Stomach smooth muscle (tissue), 2 donors: ENCODE measurements at regions not wholly inside any gene's neighbourhood (a gene's known extent, or its start where the extent isn't known, plus 50 kb on each side); places are given as distances from the start of the nearest gene placed in this dataset.

Source experiments
- H3K27ac ChIP-seq: one replicate; pipeline ENCODE4 v1.7.0; 2013; ENCODE audit warnings: mild to moderate bottlenecking, low read length, inconsistent platforms
- H3K27me3 ChIP-seq, 2 donors: one replicate each; pipeline ENCODE4 v1.7.0; 2013; ENCODE audit warnings: low read length in 2 of 2; ENCODE audit not compliant: insufficient read depth in 2 of 2, control insufficient read depth in 1 of 2
- H3K36me3 ChIP-seq, 2 donors: one replicate each; pipeline ENCODE4 v1.7.0; 2013; ENCODE audit warnings: low read length in 2 of 2; ENCODE audit not compliant: control insufficient read depth in 2 of 2, insufficient read depth in 2 of 2
- H3K4me1 ChIP-seq: one replicate; pipeline ENCODE4 v1.7.0; 2013; ENCODE audit warnings: low read length; ENCODE audit not compliant: control insufficient read depth, insufficient read depth
- H3K4me3 ChIP-seq, 2 donors: one replicate each; pipeline ENCODE4 v1.7.0; 2013; ENCODE audit warnings: low read length in 2 of 2
- H3K9ac ChIP-seq, 2 donors: one replicate each; pipeline ENCODE4 v1.7.0; 2013; ENCODE audit warnings: low read length in 2 of 2, mild to moderate bottlenecking in 1 of 2
- H3K9me3 ChIP-seq, 2 donors: one replicate each; pipeline ENCODE4 v1.7.0; 2013; ENCODE audit warnings: low read length in 2 of 2; ENCODE audit not compliant: control insufficient read depth in 2 of 2
- donor health status: healthy.
- donor health status: Pancreatic carcinoma.

DNA sequence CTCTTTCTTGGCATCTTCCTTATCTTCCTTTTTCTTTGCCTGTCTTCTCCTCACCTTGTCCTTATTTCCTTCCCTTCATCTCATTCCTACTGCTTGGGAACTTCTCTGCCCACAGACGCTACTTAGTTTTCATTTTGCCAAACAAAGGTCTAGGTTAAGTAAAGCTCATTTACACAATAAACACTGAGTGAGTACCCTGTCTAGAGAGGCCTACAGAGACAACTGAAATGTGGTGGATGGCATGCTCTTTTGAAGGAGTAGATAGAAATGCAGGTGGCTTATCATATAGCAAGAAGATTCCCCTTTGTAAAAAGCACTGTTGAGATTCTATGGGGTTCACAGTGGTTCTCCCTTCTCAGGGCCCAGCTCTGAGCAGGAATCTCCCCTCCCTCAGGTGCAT, 319.0 kb downstream of the CNTN3 start:
- no peak overlapping the region for H3K4me3 ChIP-seq
- no peak overlapping the region for H3K9ac ChIP-seq
- no peaks in the 10 kb centered on the region for H3K27me3 ChIP-seq
- H3K4me1 ChIP-seq = no peaks in the 10 kb centered on the region
- H3K9me3 ChIP-seq = no peaks in the 10 kb centered on the region
- H3K27ac ChIP-seq = no peak overlapping the region
- no peaks in the 10 kb centered on the region for H3K36me3 ChIP-seq

DNA sequence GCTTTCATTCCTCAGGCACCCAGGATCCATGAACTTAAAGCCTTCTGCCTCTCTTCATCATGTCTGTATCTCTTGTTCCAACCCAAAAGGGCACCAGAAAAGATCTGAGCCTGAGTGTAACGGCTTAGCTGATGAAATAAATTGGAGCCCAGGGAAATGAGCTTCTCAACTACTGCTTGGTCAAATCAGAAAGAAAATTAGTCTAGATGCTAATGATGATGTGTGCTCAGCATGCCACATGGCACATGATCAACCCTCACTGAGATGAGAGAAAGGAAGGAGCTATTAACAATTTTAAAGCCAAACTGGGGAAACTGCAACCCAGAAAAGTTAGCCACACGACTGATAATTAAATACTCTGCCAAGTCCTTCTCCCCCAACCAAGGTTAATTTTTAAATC, 325.7 kb downstream of the CNTN3 start:
- Histone ChIP-seq H3K36me3 (no peaks in the 10 kb centered on the region), H3K27ac (no peak overlapping the region), H3K9ac (no peak overlapping the region), H3K9me3 (no peaks in the 10 kb centered on the region), H3K4me3 (no peak overlapping the region), H3K4me1 (no peaks in the 10 kb centered on the region), H3K27me3 (no peaks in the 10 kb centered on the region)

DNA sequence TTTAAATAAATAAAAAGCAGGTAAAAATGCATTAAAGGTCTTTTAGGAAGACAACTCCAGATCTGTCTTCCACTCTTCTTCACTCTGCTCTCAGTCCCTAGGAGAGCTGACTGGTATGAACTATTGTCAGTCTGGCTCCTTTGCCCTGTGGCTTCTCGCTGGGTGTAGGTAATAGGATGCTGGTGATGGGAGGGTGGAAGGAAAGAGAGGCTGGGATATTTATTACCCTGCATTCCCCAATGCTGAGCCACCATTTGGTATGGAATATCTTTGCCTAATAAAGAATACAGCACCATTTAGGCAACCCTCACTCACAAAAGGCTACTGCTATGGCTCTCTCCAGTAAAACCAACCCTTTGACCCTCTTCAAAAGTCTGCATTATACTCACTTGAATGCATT, 326.9 kb downstream of the CNTN3 start:
- Histone ChIP-seq H3K27me3 (no peaks in the 10 kb centered on the region), H3K27ac (no peak overlapping the region), H3K9me3 (no peaks in the 10 kb centered on the region), H3K9ac (no peak overlapping the region), H3K4me3 (no peak overlapping the region), H3K4me1 (no peaks in the 10 kb centered on the region), H3K36me3 (no peaks in the 10 kb centered on the region)

DNA sequence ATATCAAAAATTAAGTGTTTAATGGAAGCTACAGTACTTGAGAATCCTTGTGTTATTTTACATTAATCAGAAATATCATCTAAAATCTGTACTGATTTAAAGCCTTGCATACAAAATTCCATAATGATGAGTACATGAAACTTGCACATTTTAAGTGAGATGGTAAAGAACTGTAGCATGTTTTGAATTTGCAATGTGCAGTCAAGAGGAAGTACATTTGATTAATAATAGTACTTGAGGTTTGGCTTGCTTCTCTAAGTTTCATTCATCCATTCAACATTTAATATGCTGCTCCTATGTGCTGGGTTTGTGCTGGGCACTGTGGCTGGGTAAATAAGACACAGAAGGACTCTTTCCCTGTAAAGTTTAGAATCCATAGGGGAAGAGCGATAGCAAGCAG, 332.3 kb downstream of the CNTN3 start:
- no peak overlapping the region for H3K27ac ChIP-seq
- H3K9ac ChIP-seq = no peak overlapping the region
- no peaks in the 10 kb centered on the region for H3K27me3 ChIP-seq
- H3K4me1 ChIP-seq = no peaks in the 10 kb centered on the region
- no peaks in the 10 kb centered on the region for H3K9me3 ChIP-seq
- H3K36me3 ChIP-seq = no peaks in the 10 kb centered on the region
- H3K4me3 ChIP-seq = no peak overlapping the region

DNA sequence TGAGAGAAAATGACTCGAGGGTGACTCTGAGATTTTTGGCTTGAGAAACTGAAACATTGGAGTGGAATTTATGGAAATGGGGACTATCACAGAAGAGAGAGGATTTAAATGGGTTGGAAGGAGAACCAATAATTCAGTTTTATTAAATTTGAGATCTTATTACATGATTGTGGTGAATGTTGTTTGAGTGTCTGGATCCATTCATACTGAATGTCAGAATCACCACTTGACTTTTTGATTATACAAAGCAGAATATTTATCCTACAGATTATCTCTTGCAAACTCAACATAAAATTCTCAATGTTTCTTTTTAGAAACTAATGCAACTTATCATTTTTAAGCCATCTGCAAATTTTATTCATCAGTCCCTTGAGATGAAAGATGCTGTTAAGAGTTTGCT, 332.8 kb downstream of the CNTN3 start:
- H3K4me1 ChIP-seq = no peaks in the 10 kb centered on the region
- no peaks in the 10 kb centered on the region for H3K36me3 ChIP-seq
- no peak overlapping the region for H3K9ac ChIP-seq
- H3K27me3 ChIP-seq = no peaks in the 10 kb centered on the region
- no peak overlapping the region for H3K4me3 ChIP-seq
- H3K9me3 ChIP-seq = no peaks in the 10 kb centered on the region
- no peak overlapping the region for H3K27ac ChIP-seq

DNA sequence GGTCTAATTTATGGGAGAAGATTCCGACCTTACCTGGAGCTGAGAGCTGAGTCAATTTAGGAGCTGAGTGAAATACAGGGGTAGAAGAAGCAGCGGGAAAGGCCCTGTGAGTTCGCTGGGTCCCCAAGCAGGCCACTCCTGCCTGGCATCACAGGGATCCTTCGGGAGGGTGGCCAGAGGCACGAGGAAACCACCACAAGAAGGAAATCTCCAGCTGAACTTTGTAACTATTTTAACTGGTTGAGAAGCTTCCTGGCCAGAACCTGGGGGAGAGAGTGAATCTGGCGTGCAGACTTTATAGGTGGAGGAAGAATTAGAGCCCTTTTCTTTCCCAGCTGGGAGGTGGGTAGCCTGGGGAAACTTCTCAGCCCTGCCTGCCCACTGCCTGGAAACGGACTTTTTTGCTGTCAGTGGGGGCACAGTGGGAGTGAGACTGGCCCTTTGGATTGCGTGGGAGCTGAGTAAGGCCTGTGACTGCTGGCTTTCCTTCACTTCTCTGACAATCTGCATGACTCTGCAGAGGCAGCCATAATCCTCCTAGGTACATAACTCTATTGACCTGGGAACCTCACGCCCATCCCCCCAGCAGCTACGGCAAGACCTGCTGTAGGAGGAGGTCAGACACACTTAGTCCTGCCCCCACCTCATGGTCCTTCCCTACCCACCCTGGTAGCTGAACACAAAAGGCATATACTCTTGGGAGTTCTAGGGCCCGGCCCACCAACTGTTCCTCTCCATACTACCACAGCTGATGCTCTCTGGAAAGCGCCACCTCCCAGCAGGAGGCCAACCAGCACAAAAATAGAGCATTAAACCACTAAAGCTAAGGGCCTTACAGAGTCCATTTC, 340.7 kb downstream of the CNTN3 start:
- Histone ChIP-seq H3K27ac (no peak overlapping the region), H3K36me3 (no peaks in the 10 kb centered on the region), H3K4me3 (no peak overlapping the region), H3K9ac (no peak overlapping the region), H3K9me3 (no peaks in the 10 kb centered on the region), H3K4me1 (no peaks in the 10 kb centered on the region), H3K27me3 (no peaks in the 10 kb centered on the region)

DNA sequence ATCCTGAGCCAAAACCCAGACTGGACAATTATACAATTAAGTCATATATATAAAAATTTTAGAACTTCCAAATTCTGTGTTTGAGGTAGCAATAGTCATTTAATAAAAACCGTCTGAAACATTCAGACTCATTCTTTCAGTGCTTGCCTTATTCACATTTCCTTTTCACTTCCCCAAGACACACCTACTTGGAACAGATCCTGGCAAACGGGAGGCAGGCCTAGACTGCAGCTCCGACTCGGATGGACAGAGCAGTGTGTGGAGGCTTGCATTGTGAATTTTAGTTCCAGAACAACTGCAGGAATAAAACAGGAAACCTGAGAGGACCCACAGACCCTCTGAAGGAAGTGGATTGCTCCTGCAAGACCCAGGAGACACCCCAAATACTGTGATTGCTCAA, 341.4 kb downstream of the CNTN3 start:
- Histone ChIP-seq H3K27me3 (no peaks in the 10 kb centered on the region), H3K4me3 (no peak overlapping the region), H3K27ac (no peak overlapping the region), H3K4me1 (no peaks in the 10 kb centered on the region), H3K36me3 (no peaks in the 10 kb centered on the region), H3K9me3 (no peaks in the 10 kb centered on the region), H3K9ac (no peak overlapping the region)

DNA sequence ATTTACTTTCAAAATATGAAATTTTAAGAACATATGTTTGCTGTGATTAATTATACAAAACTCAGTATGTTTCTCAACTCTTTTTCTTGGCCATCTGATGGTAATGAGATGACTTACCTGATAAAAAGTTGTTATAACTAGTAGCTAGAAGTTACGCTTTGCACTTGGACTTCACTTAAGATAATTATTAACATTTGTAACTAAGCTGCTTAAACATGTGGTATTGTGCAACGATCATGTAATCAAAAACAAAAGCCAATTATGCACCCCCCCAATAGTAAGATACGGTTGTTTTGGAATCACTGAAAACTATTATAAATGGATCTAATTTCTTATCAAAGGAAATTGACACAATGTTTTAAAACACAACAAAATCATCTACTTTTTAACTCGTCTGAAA, 342.9 kb downstream of the CNTN3 start:
- Histone ChIP-seq H3K9ac (no peak overlapping the region), H3K4me3 (no peak overlapping the region), H3K27ac (no peak overlapping the region), H3K27me3 (no peaks in the 10 kb centered on the region), H3K9me3 (no peaks in the 10 kb centered on the region), H3K4me1 (no peaks in the 10 kb centered on the region), H3K36me3 (no peaks in the 10 kb centered on the region)

DNA sequence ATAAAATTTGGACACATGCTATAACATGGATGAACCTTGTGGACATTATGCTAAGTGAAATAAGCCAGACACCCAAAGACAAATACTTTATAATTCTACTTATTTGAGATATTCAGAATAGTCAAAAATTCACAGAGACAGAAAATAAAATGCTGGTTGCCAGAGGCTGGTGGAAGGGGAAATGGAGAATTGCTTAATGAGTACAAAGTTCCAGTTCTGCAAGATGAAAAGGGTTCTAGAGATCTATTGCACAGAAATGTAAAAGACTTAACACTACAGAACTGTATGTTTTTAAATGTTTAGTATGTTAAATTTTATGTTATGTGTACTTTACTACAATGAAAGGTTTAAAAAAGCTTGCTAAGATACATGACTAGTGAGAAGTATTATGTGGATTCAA, 344.8 kb downstream of the CNTN3 start:
- Histone ChIP-seq H3K27me3 (no peaks in the 10 kb centered on the region), H3K36me3 (no peaks in the 10 kb centered on the region), H3K4me1 (no peaks in the 10 kb centered on the region), H3K9ac (no peak overlapping the region), H3K9me3 (no peaks in the 10 kb centered on the region), H3K27ac (no peak overlapping the region), H3K4me3 (no peak overlapping the region)

DNA sequence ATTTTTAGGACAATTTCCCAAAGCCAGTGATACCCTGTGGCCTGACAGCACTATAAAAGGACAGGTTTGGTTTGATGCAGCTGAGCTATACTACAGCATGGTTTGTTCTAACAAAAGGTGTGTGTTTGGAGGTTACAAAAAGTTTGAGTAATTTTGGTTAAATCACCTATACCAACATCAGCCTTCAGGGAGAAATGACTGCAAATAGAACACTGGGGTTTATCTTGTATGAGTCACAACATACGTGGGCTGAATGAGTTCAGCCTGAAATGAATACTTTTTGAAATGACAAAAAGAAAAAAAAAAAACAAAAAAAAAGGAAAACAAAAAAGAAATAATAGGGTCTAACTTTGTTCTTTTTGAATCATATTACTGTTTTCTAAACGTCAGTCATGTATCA, 345.7 kb downstream of the CNTN3 start:
- Histone ChIP-seq H3K9ac (no peak overlapping the region), H3K4me1 (no peaks in the 10 kb centered on the region), H3K27ac (no peak overlapping the region)

DNA sequence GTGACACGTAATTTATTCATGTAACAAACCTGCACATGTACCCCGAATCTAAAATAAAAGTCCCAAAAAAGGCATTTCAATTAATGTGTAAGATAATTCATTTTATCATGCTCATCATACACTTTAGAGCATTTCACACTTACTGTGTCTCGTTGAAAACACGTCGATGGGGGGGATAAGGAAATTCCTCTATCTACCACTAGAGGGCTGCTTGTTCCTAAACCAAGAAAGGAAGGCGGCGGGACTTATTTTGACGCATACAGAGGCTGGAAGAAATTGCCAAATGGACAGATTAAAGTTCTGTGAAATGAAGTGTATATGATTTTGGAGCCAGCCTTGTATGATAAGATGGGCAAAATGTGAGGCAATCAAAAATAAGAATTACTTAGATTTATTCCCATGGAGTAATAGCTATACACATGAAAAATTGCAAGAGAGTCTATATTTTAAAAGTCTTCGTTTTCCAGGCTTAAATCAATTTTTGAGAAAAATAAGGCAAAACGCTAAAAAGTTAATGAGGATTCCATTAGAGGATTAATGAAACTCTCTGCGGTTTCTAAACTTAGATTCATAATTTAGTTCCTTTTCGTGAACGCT, 346.8 kb downstream of the CNTN3 start:
- H3K9ac ChIP-seq = no peak overlapping the region
- no peaks in the 10 kb centered on the region for H3K4me1 ChIP-seq
- H3K36me3 ChIP-seq = no peaks in the 10 kb centered on the region
- H3K27ac ChIP-seq = no peak overlapping the region
- H3K27me3 ChIP-seq = no peaks in the 10 kb centered on the region
- no peak overlapping the region for H3K4me3 ChIP-seq
- no peaks in the 10 kb centered on the region for H3K9me3 ChIP-seq

More for the DNA sequence above, 345.7 kb downstream of the CNTN3 start:
- H3K9me3 ChIP-seq = no peaks in the 10 kb centered on the region
- no peak overlapping the region for H3K4me3 ChIP-seq
- H3K36me3 ChIP-seq = no peaks in the 10 kb centered on the region
- no peaks in the 10 kb centered on the region for H3K27me3 ChIP-seq
